DMS 273 (cell line): ENCODE measurements at regions not wholly inside any gene's neighbourhood (a gene's known extent, or its start where the extent isn't known, plus 50 kb on each side); places are given as distances from the start of the nearest gene placed in this dataset.
"Not testable (repeated sequence)": the region's sequence is repeated elsewhere in the genome, so short reads cannot be mapped to it uniquely, and the experiment has no call there.

Experiments used
- DNase-seq: peaks from one replicate; lab custom pipeline; 2025; ENCODE audit not compliant: unreplicated experiment; lab: John Stamatoyannopoulos, UW

DNA sequence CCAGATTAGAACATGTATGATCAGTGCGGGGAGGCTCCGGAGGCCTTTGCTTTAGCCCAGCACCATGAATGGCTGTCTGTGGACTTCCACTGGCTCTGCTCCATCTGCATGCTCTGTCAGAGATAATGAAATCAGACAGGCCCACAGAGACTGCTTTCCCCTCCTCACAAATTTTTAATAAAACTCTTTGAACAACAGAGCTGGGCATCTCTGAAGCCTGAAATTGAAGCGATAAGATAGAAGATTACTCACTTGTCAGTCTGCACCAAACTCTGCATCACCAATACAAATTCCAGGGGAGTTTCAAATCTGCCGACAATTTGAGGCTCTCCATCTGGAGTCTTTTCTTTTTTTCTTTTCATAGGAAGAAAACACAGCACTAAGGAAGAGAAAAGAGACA is 110.0 kb downstream of the DYRK2 start:
- peak; percentile 11 for DNase-seq

DNA sequence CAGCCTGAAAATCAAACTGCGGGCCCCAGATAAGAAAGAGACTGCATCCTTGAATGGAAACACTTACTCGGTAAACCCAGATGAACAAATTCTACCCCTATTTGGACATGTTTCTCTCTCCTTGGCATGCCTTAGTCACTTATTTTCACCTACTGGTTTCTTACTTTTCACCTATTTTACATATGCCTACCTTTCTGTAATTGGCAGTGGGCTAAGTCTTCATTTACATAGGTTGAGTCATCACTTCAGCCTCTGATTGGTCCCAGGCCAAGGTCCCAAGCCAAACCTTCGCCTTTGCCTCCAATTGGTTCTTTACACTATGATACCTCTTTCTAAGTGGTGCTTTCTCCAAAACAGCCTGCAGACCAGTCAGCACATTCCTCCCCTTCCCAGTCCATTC is 111.3 kb downstream of the DYRK2 start:
- DNase-seq, result no peak

DNA sequence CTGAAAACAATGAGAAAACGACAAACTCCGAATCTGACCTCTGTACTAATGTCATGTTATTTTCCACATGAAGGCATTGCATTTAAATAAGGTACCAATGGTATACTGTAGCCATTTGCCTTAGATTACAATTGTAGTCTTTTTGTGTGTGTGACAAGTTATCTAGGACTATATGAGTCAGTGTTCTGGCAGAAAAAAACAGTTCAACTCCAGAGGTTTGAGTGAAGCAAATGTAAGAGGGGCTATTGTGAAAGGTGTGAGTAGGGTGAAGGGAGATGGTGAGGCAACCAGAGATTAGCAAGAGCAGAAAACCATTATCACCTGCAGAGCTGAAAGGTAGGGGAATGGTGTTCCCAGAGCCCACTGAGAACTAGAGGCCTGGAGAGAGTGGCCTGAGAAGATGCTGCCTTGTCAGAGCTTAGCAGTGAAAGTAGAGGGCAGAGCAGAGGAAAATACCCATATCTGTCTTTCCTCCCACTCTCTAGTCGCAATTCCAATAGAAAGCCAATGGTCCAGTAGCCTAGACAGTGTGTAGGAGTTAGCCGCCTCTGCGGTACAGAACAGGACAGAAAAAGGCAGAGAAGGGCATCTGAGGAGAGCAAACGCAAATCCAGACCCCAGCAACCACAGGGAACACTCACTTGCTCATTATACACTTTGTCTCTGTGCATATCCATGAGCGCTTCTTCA is 112.2 kb downstream of the DYRK2 start:
- DNase-seq, result no peak

DNA sequence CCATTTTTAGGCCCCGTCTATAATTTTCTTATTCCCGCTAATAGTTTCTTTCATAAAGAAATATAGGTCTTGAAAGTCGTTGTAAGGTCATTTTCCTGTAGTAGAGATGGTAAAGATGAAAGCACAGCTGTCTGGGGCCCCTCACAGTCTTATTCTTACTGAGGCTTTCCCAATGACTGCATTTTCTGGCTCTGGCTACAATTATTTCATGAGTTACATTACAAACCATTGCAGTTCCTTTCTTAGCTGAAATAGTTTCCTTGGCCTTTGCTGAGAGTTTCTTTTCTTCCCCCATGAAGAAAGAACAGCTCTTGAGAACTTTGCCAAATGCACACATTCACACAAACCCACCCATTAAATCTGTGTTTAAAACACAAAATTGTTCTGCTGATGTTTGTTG is 113.0 kb downstream of the DYRK2 start:
- DNase-seq, result no peak

DNA sequence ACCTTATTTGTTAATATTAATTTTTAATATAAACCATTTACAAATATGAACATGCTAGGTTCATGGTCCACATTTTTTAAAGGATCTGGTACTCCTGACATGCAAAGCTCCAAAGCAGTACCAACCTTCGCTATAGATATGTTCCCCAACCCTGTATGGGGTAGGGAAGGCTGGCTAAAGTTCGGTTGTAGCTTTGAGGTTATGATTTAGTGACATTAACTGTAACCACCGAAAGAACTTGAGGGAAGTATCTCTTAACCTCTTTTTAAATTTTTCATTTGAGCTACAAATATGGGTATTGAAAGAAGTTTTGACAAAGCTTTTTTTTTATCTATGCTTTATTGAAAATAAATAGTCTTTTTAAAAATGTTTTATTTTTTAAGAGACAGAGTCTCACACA is 115.5 kb downstream of the DYRK2 start:
- no peak for DNase-seq

DNA sequence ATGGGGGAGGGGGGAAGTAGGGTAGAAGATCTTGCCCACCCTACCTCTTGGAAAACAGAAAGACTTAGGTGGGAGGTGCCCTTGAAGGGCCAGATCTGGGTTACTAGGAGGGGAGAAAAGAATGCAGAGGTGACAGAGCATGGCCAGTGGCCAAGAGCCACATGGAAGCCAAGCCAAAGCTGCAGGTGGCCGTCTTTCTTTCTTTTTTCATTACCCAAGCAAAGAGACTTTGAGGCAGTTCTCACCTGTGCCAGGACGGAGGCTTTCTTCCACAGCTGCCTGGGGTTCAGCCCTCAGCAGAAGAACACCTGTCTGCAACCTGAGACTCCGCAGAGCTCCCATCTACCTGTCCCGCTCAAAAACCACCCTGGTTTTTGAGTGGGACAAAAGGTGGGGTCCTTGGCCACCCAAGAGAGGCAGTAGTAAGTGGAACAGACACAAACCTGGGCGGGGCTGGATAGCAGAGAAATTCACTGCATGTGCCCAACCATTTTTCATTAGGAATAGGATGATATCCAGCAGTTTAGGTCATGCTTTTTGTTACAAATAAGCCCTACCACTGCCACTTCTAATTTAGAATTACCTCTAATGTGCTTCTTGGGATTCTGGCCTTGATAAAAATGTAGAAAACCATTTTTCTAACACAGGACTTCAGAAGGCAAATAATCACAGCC is 116.5 kb downstream of the DYRK2 start:
- DNase-seq, result no peak

DNA sequence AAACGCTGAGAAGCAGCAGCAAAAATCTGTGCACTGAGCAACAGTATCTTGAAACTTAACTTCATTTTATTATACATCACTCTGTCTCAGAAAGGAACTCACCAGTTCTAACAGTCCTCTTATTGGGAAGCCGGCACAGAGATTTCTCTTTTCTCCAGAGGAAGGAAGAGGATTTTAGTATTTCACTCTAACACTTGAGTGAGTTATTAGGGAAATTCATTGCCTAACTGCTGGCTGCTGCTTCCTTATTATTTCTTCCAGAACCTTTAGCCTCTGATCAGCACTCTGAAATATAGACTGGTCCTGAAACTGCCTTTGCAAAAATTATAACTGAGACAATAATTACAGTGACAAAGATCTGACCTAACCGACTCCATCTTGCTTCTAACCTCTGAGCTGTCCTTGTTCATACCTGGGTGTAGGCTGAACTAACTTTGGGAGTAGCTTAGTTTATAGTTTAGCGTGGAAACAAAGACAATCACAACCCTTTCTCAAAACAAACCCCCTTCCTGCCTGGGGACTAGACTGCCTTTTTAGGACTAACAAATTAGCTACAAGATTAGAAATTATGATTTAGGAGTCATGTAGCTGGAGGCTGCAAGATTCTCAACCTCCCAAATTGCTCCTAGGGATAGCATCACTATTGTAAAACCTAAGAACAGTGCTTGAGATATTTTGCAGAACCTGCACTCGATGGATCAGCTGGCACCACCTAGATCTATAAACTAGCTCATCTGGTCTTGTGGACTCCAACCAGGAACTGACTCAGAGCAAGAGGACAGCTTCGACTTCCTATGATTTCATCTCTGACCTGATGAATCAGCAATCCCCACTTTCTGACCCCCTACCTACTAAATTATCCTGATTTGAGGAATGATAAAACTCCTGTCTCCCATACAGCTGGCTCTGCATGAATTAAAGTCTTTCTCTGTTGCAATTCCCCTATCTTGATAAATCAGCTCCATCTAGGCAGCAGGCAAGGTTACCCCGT is 117.5 kb downstream of the DYRK2 start:
- no peak for DNase-seq

DNA sequence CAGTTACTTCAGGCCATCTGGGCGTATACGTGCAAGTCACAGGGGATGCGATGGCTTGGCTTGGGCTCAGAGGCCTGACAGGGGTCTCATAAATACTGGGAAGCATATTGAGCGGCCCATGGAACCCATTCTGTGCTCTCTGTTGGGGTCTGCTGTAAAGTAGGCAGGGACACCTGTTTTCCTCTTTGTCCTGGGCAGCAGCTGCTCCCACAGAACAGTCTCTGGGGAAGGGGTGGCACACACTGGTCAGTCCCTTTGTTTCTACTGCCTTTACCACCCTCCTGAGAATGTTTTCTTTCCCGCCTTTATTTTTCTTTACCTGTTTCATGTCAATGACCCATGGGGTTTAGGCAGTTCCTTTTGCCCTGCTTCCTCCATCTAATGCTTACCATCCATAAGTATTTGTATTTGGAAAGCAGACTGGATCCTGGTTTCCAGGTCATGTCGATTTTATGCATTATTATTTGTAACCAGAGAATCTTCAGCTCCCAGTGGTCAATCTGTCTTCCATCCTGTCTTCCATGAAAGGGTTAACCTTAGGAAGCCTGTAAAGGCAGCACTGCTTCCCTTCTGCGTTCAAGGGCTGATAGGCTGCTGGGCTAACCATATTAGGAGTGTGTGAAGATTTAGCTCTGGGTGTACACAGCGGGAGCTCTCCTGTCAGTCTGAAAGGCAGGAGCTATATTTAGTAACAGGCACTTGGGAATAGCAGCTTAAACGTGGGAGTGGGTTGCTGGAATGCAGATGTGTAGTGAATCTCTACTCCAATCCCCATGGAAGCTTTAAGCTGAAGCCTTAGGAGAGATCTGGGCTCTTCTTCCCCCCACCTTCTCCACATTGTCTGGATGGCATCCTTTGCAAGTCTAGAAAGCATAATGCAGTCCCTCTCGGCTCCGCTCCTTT is 124.0 kb downstream of the DYRK2 start:
- DNase-seq, result peak; percentile 72

DNA sequence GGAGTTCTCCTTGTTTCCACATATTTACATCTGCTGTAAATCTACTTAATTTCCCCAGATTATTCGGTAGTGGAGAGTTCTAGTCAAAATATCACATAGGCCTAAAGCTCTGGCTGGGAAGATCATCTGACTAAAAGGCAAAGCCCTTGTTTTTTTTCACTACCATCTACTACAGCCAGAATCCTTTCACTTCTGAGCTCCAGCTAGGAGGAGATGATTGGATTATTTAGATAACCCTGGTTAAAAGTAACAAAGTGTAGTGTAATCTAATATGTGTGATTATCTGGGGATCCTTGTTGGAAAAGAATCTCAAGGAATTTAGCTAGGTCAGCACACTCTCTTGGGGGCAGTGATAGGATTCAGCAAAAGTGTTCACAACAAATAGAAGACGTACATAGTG is 125.4 kb downstream of the DYRK2 start:
- DNase-seq, result no peak

DNA sequence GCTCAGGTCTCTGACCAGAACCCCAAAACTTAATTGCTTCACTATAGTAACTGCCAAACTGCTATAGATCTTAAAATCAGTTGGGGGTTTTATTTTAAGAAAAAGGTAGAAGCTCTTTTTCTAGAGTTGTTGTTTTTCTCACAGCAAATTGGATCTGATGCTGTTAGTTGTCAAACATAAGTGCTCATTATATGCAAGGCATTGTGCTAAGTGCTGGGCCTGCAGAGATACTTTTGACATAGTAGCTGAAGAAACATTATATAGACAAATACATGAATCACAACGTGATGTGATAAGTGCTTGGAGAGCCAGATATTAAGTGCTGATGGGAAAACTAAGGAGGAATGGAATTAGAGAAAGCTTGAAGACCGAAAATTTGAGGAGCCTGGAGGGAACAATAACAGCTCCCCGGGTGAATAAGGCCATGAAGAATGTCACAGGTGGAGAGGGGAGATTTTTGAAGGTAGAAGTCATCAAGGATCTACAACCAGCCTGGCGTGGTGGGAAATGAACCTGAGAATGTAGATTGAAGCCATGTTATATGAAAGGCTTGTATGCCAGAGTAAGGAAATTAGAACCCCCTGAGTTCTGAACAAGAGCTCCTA is 126.5 kb downstream of the DYRK2 start:
- no peak for DNase-seq

DNA sequence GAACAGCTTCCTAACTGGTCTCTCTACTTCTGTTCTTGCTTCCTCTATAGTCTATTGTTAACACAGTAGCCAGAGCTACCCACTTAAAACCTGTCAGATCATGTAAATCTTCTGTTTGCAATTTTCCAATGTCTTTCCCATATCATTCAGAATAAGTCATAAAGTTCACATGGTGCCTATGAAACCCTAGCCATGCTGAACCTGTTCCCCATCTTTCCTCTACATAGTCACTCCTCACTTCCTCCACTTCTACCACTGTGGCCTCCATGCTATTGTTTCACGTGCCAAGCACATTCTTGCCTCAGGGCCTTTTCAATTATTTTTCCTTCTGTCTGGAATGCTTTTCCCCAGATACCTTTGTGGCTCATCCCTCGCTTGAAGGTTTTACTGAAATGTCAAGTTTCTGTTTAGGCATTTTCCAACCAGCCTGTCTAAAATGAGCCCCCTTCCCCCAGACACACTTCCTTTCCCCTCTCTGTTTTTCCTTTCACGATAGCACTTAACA is 132.1 kb downstream of the DYRK2 start:
- no peak for DNase-seq

DNA sequence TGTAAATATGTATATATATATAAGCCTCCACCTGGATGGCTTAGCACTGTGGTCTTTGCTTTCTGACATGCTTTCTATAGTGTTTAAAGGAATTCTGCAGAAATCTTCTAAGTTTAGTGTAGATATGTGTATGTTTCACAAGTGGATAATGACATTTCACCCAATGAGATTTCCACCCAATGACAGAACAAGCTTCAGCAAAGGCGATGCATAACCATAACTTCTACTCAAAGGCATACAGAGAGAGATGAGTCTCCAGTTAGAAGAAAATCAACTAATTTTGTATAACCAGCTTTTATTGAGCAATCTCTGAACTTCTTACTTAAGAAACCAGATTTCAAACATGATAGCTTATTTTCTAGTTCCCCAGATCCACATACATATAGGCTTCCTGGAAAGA is 134.0 kb downstream of the DYRK2 start:
- DNase-seq, result no peak

DNA sequence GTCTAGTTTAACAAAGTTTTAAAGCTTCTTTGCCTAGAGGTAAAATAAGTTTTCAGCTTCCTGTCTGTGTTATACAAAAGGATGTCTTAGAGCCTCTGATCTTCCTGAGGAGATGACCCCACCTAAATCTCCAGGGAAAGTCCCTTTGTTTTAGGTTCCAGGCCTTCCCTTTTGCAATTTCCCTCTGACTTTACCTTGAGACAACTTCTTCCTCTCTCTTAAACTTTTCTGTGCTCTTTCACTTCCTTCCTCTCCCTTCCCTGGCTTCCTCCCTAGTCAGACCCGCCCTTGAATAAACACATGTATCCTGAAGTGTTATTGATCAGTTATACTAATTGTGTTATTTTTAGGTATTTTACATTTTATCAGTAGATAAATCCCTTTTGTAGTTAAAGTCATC is 134.8 kb downstream of the DYRK2 start:
- DNase-seq, result no peak

DNA sequence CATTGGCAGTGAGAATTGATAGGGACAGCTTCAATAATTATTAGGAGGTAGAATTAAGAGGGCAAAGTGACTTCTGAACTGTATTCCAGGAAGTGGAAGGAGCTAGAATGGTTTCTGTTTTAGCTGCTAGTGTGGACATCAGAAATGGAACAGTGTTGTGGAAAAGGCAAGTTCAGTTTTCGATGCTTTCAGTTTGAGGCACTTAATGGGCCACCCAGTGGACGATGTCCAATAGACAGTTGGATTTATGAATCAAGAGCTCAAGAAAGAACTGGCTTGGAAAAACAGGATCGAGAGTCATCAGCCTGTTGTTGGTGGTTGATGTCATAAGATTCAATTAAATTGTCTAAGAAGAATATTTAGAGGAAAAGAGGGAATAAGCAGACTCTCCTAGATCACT is 136.3 kb downstream of the DYRK2 start:
- no peak for DNase-seq

DNA sequence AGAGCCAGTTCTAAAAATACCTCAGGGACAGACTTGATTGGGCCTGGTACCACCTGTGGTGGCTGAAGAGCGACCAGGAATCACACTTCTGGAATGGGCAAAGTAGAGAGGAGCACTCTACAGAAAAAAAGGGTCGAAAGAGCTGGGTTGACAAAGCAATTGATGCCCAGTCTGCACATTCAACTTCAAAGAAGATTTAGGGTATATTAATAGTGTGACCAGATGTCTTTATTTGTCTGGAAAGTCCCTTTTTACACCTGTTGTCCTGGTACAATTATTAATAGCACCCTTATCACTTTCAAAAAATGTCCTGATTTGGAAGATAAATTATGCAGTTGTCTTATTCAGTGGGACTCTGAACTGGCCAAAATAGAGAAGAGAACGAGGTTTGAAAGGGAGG is 137.5 kb downstream of the DYRK2 start:
- DNase-seq, result no peak

DNA sequence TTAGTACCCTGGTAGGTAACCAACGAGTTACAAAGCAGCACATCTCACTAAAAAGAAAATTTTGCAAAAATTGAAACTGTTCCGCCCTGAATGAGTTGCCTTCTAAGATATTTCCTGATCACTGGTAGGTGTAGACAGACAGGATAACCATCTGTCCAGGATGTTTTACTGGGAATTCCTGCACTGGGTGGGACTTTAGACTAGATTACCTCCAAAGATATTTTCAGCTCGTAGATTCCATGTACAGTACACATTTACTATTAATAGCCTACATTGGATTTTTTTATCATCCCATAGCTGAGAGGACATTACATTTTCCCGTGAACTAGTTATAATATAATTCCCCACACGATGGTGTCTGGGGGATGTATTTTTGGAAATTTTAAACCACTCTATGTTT is 139.6 kb downstream of the DYRK2 start:
- DNase-seq, result no peak

DNA sequence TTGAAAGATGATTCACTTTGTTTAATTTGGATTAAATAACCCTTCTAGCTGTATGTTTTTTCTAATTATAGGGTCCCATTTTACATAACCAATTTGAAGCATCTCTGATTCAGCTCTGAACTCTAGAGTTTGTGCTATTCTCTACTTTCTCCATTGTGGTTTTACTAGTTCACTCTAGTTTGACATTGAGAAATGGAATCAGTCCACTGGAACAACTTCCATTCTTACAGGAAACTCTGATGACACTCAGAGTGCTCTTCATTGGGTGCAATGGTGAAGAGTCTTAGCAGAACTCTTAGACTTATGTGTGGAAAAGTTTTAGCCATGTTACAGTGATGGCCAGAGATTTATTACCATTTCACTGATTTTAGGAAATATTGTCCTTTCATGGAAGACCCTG is 140.7 kb downstream of the DYRK2 start:
- no peak for DNase-seq

DNA sequence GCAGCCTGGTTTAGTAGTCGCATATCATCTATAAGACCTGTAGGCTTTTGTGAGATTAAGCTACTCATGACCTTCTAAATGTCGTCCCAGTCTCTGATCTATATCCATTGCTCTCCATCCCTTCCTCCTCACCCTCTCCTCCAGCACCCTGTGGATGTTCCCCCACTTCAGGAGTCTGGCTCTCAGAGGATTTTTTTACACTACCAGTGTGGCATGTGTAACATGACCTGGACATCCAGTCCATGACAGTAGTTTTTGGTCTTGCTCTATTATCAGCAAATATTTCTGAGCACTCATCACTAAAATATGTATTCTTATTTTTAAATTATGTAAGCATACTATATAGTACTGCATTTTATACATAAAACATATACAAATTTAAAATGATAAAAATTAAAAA is 142.1 kb downstream of the DYRK2 start:
- no peak for DNase-seq

DNA sequence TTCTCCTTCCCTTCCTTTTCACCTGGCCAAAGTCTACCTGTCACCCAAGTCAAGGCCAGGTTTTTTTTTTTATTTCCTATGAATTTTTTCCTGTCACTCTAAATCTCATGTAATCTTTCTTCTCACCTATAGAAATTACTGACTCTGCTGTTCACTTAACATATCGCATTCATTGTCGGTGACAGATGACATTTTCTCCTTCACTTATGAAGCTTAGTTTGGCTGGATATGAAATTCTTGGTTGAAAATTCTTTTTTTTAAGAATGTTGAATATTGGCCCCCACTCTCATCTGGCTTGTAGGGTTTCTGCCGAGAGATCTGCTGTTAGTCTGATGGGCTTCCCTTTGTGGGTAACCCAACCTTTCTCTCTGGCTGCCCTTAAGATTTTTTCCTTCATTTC is 142.8 kb downstream of the DYRK2 start:
- not testable (repeated sequence) for DNase-seq

DNA sequence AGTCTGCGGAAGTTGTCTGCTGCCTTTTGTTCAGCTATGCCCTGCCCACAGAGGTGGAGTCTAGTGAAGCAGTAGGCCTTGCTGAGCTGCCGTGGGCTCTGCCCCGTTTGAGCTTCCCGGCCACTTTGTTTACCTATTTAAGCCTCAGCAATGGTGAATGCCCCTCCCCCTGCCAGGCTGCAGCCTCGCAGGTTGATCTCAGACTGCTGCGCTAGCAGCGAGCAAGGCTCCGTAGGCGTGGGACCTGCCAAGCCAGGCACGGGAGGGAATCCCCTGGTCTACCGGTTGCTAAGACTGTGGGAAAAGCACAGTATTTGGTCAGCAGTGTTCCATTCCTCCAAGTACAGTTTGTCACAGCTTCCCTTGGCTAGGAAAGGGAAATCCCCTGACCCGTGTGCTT is 143.6 kb downstream of the DYRK2 start:
- no peak for DNase-seq
